HT1080 (cell line): ENCODE measurements at regions not wholly inside any gene's neighbourhood (a gene's known extent, or its start where the extent isn't known, plus 50 kb on each side); places are given as distances from the start of the nearest gene placed in this dataset.
"Not testable (repeated sequence)": the region's sequence is repeated elsewhere in the genome, so short reads cannot be mapped to it uniquely, and the experiment has no call there.

Experiments used
- DNase-seq: peaks from one replicate; pipeline ENCODE4 v3.0.0-alpha.2; 2015; ENCODE audit warnings: low read depth

GRCh38 chrX:125089761-125090445 is 229.8 kb upstream of the TEX13C start:
- DNase-seq: peak; percentile 42

- DNase-seq: no peak
Observed at GRCh38 chrX:125093852-125094251, 225.8 kb upstream of the TEX13C start.

GRCh38 chrX:125094901-125095300 is 224.8 kb upstream of the TEX13C start:
- no peak for DNase-seq

GRCh38 chrX:125096469-125096868 is 223.2 kb upstream of the TEX13C start:
- no peak for DNase-seq

- DNase-seq: no peak
Observed at GRCh38 chrX:125096870-125097269, 222.8 kb upstream of the TEX13C start.

- no peak for DNase-seq
Observed at GRCh38 chrX:125101971-125102755, 217.5 kb upstream of the TEX13C start.

GRCh38 chrX:125103693-125104092 is 216.0 kb upstream of the TEX13C start:
- DNase-seq: no peak

GRCh38 chrX:125108921-125109320 is 210.8 kb upstream of the TEX13C start:
- no peak for DNase-seq

- DNase-seq: peak; percentile 18
Observed at GRCh38 chrX:125131164-125131563, 188.5 kb upstream of the TEX13C start.

GRCh38 chrX:125132274-125132673 is 187.4 kb upstream of the TEX13C start:
- DNase-seq: peak; percentile 32

GRCh38 chrX:125137521-125137920 is 182.2 kb upstream of the TEX13C start:
- no peak for DNase-seq

- DNase-seq: peak; percentile 4
Observed at GRCh38 chrX:125150231-125150630, 169.4 kb upstream of the TEX13C start.

GRCh38 chrX:125151146-125151545 is 168.5 kb upstream of the TEX13C start:
- no peak for DNase-seq

GRCh38 chrX:125152011-125152410 is 167.7 kb upstream of the TEX13C start:
- no peak for DNase-seq

- no peak for DNase-seq
Observed at GRCh38 chrX:125153621-125154020, 166.1 kb upstream of the TEX13C start.

- DNase-seq: not testable (repeated sequence)
Observed at GRCh38 chrX:125154288-125155257, 165.1 kb upstream of the TEX13C start.

- not testable (repeated sequence) for DNase-seq
Observed at GRCh38 chrX:125155296-125156033, 164.2 kb upstream of the TEX13C start.

- DNase-seq: no peak
Observed at GRCh38 chrX:125170459-125170858, 149.2 kb upstream of the TEX13C start.

GRCh38 chrX:125172531-125172930 is 147.1 kb upstream of the TEX13C start:
- DNase-seq: no peak

- DNase-seq: no peak
Observed at GRCh38 chrX:125175991-125176584, 143.6 kb upstream of the TEX13C start.

GRCh38 chrX:125193921-125194320 is 125.8 kb upstream of the TEX13C start:
- no peak for DNase-seq
